Skin of body (tissue), 1 donor: ENCODE measurements at regions not wholly inside any gene's neighbourhood (a gene's known extent, or its start where the extent isn't known, plus 50 kb on each side); places are given as distances from the start of the nearest gene placed in this dataset.

Source experiments
- DNase-seq: peaks from one replicate; lab custom pipeline; 2025; lab: John Stamatoyannopoulos, UW

DNA sequence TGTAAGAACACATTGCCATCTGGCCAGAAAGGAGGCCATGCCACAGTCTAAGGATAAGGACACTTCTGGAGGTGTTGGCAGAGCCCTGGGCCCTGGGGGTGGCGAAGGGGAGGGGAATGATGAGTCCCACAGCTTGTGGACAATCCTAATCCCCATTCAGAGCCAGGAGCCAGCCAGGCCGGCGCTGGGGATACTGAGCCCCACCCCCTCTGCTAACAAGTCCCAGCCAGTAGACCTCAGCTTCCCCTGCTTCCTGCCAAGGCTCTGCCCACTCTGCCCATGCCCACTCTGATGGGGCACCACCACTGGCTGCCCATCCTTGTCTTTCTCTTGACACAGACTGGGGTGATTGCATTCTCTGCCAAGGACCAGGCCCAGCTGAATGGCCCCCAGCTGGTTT is 71.9 kb downstream of the NAV1 start:
- DNase-seq, result no peak

DNA sequence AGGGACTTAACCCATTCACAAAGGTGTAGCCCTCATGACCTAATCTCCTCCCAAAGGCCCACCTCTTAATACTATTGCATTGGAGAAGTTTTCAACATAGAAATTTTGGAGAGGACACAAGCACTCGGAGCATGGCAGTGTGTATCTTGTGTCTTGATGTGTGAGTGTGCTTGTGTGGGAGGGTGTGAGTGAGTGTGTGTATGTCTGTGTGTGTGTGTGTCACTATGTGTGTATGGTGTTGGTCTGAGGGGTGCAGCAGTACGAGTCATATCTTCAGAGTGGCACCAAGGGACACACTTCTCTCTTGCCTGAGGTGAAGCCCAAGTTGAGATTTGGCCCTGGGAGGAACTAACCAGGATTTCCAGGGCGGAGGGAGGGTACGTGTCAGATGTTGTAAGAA is 73.7 kb downstream of the NAV1 start:
- no peak for DNase-seq

DNA sequence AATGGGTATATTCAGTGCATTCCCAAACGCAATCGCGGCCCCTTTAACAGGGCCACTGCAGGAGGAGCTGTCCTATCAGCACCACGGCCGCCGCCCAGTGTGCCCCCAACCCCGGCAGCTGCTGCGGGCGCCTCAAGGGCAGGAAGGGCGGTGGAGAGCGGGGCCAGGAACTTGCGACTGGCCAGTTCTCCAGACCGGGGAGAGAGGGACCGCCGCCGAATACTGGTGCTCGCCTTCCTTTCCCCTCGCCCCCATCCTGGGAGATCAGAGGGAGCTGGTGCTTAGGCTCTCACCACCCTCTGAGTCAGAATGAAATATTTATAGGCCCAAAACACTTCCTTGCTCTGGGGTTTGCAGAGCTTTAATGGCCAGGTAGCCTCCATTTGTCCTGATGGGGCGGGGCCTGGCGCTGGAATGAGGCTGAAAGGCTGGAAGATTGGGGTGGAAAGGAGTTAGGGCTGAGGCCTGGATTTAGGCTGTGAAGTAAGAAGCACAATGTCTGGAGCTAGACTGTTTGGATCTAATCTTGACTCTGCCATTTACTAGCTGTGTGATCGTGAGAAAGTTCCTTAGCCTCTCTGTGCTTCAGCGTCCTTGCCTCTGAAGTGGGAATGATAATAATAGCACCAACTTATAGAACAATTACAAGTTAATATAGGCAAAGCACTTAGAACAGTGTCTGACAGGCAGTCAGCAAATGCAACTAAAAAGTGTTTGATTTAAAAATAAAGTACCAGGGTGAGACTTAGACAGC is 75.5 kb downstream of the NAV1 start:
- DNase-seq, result no peak

DNA sequence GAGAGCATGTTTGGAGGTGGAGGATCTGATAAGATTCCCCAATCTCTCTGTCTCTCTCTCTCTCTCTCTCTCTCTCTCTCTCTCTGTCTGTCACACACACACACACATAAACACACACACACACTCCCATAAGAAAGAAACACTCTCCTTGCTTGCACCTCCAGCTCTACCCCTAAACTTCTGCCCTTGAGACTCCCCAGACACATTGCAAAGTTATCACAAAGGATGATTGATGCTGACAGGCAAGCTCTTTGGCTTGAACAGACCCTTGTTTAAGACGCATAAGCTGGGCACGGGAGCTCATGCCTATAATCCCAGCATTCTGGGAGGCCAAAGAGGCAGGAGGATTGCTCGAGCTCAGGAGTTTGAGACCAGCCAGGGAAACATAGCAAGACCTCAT is 78.2 kb downstream of the NAV1 start:
- no peak for DNase-seq

DNA sequence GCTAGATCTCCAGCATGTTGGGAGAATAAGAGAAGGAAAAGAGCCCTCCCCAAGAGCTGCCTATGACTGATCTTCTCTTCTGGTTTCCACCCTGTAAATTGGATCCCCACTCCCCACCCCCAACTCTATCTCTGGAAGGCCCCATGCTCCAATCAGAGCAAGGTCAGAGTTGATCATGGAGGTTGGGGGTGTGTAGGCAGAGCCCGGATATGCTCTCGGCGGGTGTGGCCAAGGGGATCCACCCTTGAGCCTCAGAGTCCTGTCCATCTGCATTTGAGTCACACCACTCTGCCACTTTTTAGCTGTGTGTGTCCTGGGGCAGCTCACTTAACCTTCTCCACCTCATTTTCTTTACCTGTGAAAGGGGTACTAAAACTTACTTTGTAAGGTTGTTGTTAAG is 79.5 kb downstream of the NAV1 start:
- DNase-seq, result no peak

DNA sequence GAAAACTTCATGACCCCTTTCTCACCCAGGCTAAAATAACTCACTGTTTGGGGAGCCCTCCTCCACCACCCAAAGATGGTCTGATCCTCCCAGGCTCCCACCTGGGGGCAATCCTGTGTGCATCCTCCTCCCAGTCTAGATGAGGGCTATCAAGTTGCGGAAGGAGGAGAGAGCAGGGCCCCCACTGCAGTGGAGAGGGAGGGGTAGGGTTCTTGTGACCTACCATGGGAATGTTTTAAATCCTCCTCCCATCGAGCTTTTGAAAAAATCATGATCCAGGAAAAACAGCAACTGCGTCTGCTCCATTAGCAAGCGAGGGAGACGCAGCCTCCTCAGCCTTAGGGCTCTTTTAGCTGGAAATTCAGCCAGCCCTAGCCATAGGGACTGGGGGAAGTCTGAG is 80.0 kb downstream of the NAV1 start:
- DNase-seq, result no peak

DNA sequence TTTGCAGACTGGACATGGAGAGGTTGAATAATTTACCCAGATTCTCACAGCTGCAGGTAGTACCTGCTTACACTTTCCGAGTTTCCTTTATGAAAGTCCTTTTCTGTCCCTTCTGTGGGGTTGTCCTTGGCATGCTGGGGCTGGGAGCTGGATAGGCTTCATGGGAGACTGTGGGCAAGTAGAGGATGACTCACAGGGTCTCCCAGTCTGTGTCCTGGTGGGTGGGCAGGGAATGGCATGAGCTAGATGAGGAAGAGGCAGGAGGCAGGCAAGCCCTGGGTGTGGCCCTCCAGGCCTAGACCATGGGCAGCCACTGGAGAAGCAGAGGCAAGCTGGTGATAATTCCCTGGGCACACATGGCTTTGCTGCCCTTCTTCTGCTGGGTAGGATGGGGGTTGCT is 80.6 kb downstream of the NAV1 start:
- DNase-seq, result no peak

DNA sequence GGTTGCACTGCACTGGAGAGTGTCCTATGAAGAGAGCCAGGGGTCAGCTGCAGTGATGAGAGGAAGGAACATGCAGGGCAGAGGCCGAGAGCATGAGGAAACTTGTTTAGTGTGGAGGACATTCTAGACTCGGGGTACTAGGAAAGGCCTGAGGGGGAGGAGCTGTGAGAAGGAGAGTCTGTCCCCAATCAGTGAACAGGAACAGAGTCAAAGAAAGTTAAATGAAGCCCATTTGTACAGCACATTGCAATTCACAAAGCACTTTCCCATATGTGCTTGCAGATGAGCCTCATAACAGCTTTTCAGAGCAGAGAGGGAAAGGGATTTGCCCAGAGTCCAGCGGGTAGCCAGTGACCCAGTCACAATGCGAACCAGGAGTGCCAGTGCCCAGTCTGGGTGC is 83.4 kb downstream of the NAV1 start:
- peak; percentile 36 for DNase-seq

DNA sequence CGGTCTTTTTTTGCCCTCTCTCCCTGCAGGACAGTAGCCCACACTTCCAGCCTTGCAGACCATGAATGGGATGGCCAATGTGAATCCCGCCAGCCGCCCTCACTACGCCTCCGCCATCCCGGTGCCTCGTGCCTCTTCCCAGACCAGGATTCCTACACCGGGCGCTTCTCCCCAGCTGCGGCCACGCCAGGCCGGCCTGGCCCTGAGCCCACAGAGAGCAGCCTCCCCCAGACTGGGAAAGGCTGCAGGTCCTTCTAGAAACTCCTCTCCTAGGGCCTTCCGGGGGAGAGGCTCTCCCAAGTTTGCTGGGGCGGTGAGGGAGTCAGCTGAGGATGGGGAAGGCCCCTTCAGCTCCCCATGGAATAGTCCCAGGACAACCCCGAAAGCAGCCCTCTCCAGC is 83.9 kb downstream of the NAV1 start:
- DNase-seq, result no peak

DNA sequence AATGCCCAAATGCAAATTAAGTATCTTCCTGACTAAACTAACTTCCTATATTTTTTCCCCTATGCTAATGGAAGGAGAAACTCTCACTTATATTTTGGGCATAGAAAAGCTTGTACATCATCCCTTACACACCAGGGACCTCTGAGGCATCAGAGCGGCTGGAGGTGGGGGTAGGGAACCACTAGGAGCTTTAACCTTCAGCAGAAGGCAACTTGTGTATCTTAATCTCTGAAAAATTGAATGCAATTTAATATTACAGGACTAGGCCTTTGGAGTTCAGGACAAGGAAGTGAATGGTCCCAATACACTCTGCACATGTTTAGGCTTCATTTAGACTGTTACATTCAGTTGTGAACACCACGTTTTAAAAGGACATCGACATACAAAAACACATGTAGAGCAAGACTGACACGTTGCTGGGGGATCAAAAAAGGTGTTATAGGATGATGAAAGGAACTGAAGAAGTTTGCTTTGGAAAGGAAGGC is 85.9 kb downstream of the NAV1 start:
- no peak for DNase-seq

DNA sequence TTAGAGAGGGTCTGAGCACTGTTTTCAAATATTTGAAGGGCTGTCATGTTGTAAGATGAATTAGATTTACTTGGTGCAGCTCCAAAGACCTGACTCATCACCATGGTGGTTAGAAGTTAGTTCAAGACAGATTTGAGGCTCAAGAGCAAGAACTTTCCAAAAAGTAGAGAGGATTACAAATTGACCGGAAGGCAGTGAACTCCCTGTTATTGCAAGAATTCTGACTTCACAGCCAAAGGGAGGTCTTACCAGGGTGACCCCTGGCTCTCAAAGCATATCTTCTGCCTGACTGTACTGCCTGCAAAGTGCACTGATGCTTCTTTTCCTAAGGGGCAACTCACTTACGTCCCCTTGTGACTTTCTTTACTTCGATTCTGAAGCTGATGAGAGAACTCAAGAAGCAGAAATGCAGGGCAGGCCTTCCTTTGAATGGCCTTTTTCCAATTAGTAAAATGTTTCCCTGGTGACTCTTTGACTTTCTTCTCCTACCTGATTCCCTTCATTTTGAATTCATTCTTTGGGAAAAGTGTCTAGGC is 86.4 kb downstream of the NAV1 start:
- DNase-seq, result peak; percentile 31

DNA sequence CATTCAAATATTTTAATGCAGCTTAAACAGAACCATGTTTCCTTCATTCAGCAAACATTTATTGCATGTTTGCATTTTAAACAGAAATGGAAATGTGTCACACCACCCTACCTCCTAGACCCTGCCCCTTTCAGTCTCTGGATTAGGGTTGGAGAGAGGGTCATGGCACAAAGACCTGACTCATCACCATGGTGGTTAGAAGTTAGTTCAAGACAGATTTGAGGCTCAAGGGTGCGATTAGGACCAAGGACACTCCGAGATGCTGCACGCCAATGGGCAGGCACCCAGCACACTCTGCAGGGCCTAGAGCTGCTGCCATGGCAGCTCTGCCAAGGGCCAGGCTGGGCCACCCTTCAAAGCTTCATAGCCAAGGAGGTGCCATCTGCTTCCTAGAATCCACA is 86.9 kb downstream of the NAV1 start:
- DNase-seq, result no peak

DNA sequence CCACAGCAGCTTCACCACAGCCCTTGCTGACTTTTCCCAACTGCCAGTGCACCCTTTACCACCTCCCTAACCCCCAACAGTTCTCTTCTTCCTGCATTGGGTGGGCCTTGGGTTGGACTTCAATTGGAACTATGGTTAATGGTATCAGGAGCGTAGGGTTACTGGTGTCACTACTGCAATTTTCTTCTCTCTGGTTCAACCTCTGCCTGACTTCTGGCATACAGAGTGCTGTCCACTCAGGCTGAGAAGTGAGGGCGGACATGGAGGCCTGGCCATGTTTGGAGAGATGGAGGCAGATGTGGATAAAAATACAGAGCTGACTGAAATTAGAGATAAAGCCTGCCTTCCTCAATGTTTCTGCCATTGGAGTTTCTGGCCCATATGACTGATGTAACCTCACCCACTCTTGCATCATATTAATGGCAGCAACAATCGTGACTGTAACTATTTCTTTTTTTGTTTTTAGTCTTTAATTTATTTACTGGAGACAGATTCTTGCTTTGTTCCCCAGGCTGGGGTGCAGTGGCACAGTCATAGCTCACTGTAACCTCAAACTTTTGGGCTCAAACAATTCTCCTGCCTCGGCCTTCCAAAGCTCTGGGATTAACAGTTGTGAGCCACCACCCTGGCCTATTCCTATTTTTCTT is 87.8 kb downstream of the NAV1 start:
- DNase-seq, result peak; percentile 48

DNA sequence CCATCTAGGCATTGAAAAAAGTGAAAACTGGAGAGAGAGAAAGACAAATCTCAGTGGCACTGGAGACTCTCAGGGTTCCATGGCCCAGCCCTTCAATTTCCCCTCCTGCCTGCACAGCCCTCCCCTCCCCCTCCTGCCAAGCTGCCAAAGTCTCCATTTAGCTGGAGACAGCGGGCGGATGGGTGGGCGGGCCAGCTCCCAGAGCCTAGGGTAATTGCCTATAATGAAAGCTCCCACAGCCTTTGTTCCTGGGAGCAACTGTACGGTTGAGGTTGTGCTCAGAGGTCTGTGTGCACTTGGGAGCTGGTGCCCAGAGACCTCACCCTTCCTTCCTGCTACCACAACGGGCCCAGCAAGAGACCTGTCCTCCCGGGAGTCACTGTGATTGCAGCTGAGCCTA is 89.6 kb downstream of the NAV1 start:
- no peak for DNase-seq

DNA sequence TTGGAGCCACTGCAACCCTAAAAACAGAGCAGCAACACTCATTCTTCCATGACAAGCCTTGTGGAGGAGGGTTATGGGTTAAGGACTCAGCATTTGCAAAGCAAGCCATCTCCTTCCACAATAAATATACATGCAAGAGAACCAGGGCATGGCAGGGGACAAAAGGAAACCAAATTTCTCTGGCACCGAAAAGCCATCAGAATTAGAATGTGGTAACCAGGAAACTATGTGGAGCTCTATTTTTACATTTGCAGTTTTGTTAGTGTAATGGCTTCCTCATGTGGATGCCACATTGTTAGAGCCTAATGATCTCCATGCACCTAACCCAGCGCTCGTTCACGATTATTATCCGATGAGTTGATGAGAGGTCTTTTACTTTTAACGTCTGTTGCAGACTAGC is 91.7 kb downstream of the NAV1 start:
- DNase-seq, result peak; percentile 92

DNA sequence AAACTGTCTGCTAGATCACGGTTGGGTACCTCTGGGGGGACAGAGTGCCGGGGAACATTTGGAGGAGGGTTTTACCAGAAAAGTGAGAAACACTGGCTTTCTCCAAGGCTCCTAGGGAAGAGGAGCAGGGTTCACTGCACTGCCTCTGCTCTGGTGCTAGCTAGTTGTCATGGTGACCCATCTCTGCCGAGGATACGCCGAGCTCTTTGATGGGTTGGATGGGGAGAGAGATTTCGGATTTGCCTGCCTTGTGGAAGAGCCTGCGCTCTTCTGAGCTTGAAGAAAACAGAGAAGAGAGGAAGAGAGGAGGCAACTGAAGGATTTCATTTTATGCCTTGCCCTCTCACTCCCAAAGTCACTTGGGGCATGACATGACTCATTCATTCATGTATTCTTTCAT is 92.1 kb downstream of the NAV1 start:
- DNase-seq, result no peak

DNA sequence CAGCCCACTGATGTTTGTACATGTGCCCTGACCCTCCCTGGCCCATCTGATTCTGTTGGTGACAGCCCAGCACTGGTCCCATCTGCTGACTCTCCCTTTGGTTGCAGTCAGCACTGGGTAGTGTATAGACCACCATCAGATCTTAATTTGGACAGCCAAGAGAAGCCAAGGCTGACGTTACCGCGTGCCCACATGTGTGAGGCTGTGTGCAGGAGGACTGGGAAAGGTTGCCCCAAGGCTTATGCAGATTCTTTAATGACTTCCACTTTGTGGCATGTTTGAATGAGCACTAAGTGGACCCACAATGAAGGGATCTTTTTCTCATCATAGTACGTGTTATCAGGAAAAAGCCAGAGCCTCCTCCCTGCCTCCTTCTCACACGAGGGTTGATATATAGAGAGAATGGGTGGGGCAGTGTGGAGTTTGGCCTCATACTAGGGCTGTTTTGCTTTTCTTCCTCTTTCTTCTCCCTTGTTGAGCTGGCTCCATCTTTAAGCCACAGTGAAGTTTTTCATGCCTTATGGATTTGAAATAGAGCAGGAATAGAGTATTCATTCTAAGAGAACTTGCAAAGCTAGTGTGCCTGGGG is 93.5 kb downstream of the NAV1 start:
- no peak for DNase-seq

DNA sequence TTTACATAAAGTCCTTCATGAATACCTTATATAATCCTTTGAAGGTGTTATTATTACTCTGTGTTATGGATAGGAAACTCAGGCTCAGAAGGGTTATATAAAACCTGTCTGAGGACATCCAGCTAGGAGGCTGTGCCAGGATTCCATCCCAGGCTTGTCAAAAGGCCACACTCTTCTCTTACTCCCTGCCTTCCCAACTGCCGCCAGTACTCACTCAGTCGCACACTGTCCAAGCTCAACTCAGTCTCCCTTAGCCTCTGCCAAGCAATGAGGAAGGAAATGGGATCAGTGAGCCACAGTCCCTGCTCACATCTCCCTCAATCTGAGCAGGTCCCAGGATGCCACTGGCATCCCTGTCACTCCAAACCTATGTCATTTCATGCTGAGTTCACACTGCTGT is 94.4 kb downstream of the NAV1 start:
- no peak for DNase-seq

DNA sequence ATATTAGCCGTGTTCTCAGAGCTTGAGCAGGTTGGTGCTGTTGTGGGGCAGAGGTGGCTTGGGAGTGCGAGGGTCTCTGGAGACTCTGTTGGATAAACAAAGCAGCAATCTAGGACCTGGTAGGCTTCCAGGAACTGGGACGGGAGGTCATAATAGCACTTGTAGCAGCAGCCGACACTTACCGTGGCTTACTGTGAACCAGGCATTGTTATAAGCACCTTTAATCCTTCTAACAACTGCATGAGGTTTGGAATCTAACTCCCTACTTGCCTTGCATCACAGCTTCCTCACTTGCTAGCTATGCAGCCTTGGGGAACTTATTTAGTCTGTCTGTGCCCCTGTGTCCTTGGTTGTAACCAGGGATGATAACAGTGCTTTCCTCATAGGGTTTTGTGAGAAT is 94.9 kb downstream of the NAV1 start:
- DNase-seq, result no peak

DNA sequence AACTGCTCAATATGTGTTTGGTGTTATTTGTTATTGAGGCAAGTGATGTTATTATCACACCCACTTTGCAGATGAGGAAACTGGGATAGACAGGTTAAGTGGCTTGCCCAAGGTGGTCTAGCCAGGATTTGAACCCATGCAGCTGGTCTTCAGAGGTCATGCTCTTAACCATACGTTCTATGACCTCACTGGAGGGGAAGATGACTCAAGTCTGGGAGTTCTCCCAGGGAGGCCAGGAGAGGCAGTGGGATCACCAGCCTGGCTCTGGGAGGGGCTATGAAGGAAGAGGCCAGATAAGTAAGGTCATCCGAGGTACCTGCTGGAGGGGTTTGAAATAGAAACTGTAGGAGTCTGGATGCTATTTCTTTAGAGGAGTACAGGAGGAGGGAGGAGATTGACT is 95.3 kb downstream of the NAV1 start:
- DNase-seq, result no peak

DNA sequence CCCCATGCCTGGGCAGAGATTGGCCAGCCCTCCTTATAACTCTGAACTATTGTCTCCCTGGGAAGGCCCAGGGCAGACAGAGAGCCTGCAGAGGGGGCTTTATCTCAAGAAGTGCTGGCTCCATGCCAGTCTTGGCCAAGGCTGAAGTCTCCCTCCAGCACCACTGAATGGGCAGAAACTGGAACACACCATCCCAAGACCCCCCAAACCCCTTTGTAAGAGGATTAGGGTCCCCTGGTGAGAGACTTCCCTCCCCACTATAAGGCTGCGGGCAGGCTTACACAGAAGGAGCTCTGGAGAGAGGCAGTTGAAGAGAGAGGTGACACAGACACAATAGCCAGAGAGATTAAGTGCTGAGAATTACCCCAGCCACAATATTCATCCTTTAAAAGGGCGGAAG is 97.2 kb downstream of the NAV1 start:
- no peak for DNase-seq

DNA sequence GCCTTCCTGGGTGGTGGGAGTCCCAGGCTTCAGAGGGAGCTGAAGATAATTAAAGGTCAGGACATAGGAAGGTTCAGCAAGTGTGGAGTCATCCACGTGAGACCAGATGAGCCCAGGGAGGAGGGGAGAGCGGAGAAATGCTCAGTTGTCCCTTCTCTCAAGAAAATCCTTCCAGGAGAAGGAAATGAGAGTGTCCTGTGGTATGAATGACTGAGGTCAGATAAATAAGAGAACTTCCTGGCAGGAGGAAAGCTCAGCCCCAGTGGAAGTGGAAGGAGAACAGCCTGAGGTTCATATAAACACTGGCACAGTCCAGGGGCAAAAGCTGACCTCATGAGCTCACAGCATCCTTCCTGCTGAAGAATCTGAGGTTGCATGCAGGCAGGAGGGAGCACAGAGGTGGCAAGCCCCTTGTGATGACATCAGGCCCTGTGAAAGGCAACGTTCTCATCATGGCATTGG is 97.6 kb downstream of the NAV1 start:
- DNase-seq, result no peak
